ENCODE measurements at regions not wholly inside any gene's neighbourhood (a gene's known extent, or its start where the extent isn't known, plus 50 kb on each side); places are given as distances from the start of the nearest gene placed in this dataset.

DNA sequence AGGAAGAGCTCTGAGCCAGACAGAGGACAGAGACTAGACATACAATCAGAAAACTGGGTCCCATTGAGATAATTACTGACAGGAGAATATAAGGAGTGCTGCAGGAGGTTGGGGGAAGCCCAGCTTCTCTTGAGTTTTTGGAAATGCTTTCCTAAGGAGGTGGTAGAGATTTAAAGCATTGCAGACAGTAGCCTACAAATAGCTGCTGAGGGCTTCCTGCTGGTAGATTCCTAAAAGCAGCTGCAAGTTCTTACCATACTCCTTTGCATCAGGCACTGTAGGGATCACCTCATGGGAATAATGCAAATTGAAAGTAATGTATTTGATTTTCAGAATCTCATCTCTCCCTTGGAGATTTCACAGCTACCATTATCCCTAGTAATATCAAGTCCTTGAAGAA lies 902.6 kb upstream of the GCFC2 start:
- TF ChIP-seq, protein P1, sequence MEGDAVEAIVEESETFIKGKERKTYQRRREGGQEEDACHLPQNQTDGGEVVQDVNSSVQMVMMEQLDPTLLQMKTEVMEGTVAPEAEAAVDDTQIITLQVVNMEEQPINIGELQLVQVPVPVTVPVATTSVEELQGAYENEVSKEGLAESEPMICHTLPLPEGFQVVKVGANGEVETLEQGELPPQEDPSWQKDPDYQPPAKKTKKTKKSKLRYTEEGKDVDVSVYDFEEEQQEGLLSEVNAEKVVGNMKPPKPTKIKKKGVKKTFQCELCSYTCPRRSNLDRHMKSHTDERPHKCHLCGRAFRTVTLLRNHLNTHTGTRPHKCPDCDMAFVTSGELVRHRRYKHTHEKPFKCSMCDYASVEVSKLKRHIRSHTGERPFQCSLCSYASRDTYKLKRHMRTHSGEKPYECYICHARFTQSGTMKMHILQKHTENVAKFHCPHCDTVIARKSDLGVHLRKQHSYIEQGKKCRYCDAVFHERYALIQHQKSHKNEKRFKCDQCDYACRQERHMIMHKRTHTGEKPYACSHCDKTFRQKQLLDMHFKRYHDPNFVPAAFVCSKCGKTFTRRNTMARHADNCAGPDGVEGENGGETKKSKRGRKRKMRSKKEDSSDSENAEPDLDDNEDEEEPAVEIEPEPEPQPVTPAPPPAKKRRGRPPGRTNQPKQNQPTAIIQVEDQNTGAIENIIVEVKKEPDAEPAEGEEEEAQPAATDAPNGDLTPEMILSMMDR (IDR thresholded peaks at IDR 0.05 in 4 of 5, conservative IDR thresholded peaks at IDR 0.05 in 1 of 5), result no peak
- TF ChIP-seq POLR2A (IDR thresholded peaks at IDR 0.05), result no peak
